GM18502 (cell line): ENCODE measurements at regions not wholly inside any gene's neighbourhood (a gene's known extent, or its start where the extent isn't known, plus 50 kb on each side); places are given as distances from the start of the nearest gene placed in this dataset.

ENCODE experiments used
- ATAC-seq: cut with Tn5 transposase; IDR thresholded peaks from one replicate; pipeline ENCODE4 v1.9.1; 2021; ENCODE audit warnings: mild to moderate bottlenecking; ENCODE audit not compliant: unreplicated experiment, poor library complexity

DNA sequence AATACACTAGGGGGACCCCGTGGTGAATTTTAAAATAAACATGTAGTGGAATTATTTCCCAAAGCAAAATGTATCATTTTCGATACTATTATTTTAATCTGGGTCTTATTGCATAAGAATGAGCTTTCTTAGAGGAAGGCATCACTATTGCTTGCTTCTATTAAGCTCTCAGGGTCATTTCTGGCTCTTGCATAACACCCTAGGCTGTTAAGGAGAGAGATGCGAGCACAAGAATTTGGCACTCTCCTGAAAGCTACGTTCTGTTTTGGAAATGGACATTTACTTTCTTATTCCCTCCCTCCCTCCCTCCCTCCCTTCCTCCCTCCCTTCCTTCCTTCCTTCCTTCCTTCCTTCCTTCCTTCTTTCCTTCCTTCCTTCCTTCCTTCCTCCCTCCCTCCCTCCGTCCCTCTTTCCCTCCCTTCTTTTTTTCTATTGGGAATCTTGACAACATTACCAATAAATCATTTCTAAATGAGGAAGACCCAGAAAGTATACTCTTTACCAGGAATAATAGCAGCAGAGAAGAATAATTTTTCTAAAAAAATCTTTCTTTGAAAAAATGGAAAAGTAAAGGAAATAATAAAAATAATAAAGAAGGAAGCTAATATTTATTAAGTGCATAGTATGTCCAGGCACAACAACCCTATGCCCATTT lies 83.6 kb upstream of the BDNF start:
- ATAC-seq: no peak

DNA sequence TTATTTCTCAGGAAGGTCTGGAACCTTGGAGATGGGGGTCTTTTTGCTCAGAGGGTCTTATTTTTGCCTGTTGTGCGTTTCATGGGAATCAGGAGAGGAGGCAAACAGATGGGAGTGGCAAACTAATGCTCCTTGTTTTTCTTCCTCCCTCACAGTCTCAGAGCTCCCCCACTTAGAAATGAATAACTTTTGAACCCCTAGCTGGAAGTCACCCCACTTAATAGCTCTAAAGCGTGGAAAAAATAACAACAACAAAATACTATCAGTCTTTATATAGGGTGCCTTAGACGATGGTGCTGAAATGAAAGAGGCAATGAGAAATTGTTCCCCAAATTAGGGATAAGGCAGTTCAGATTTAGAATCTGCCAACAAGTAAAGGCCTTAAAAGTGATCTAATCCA lies 76.8 kb upstream of the BDNF start:
- ATAC-seq: no peak

DNA sequence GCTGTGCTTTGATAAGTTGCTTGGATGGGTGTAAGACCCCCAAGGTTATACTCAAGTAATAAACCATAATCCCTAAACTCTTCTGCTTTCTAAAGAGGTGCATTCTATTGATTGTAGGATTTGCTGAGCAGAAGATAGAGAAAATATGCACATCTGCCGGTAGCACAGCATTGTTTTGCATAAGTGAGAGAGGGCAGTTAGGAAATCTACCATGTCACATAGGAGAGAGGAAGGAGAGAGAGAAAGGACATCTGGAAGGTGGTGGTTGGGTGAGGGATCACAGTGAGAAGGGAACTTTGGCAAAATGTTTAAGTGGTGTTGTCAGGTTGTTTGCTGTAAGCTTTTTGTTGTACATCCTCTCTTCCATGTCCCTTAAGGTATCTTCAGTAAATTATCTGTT lies 73.6 kb upstream of the BDNF start:
- no peak for ATAC-seq

DNA sequence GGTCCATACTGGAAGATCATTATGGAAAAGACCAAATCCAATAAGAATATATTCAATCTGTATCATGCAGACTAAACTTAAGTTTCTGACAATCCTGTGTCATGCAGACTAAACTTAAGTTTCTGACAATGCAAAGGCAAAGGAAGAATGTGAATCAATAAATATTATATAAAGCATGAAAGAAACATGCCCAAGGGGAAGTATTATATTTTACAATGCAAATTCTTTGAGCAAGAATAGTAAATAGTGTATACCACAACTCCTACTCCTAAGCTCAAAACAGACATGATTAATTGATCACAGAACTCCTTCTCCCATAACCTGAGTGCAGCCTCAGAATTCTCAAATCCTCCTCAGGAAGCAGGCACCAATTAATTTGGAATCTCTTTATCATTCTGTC lies 71.3 kb upstream of the BDNF start:
- no peak for ATAC-seq

DNA sequence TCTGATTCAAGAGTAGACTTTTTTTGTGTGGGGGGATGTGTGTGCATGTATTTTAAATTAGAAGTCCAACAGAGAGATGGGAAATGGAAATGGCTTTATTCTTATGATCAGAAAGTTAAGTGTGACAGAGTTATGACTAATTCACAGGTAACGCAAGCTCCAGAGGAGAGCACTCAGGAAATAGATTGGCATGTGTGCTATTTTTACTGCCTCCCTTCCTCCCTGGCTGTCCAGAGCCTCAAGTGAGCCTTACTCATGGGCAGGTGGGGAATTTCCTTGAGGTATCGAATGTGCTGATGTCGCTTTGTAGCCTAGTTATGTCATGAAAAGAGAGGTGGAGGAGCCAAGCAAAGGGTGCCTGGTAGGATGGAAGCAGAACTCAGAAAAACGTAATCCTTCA lies 70.3 kb upstream of the BDNF start:
- no peak for ATAC-seq

DNA sequence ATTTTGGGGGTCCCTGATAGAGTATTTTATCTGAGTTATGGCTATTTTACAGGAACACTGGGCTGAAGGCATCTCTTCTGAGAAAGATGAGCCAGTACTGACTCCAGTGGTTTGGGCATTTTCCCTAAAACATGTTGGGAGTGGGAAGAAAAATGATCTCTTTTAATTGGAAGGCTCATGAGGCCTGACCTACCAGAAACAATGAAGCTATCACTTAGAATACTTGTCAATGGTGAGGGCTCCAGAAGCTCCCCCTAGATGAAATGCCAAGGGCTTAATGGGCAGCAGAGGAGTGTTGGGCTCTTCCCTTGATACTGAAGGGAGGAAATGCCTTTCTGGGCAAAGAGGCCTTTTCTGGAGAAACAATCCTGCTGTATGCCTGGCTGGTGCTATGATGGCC lies 63.5 kb upstream of the BDNF start:
- no peak for ATAC-seq

DNA sequence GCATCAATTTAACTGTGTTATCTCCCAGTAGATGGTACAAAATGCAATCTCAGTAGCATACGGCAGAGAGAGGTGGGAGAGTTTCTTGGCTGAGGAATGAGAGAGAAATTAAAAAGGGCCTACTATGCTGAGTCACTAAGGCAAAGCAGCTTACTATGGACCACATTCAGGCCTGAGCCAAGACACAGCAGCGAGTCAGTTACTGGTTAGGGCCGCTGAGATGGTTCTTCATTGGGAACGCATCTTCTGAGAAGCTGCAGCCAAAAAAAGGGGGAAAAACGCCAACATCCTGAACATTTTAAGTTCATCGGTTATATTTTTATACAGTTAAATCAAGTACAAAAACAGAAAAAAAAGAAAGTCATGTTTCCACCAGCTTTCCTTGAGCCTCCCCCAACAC lies 61.1 kb upstream of the BDNF start:
- ATAC-seq: no peak

DNA sequence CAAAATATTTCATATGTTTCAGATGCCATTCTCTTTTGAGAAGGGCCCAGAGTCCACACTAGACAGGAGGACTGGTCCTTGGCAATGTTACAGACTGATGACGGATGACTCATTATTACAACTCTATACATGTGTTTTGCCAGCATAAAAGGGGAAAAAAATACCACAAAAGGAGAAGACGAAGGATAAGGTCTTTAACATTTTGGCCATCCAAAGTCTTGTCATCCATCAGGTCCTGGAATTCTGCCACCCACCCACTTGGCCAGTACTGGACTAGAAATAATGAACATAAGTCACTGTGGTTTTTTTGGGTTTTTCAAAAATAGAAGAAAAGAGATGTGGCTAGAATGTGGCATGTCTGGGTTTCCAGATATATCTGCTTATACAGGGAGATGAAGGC lies 57.7 kb upstream of the BDNF start:
- no peak for ATAC-seq

DNA sequence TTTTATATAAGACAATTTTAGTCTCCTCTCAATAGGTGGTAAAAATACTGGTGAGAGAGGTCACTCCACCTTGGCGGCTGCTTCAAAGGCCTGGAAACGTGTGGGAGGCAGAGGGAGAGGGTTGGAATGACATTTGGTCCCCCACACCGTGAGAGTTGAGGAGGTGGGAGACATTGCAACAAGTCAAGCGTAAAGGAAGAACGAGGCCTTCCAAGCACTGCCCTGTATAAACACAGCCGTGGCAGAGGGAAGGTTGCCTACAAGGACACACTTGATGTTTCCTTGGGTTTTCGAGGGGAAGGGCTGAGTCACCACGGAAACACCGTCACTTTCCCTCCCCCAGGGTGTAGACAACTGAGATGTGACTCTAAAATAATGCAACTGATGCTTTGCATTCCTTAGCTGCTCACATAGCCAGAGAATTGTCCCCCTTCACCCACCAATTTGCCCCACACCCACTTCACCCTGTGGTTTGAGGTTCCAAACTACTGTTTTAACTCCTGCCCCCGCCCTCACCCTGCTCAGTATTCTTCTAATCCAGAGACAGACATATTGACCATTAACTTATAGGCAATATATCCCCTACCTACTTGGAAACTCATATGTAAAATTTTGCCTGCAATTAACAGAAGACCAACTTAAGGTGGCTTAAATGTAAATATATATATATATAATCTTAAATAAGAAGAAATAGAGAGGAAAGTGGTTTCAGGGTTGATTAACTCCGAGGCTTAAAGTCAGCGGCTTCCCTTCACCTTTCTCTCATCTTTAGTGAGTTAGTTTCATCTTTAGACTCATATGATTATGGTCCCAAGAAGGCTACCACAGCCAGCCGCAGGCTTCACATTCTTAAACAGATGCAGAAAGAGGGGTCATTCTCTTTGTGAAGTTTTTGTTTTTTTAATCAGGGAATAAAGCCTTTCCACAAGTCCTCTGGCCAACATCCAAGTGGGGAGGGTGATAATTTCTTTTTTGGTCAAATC lies 54.1 kb upstream of the BDNF start:
- no peak for ATAC-seq
